NCI-H1694 (cell line): ENCODE measurements at regions not wholly inside any gene's neighbourhood (a gene's known extent, or its start where the extent isn't known, plus 50 kb on each side); places are given as distances from the start of the nearest gene placed in this dataset.
A peak's percentile ranks its signal among the peaks of the same experiment; 100 is the strongest.
"Not testable (repeated sequence)": the region's sequence is repeated elsewhere in the genome, so short reads cannot be mapped to it uniquely, and the experiment has no call there.

ENCODE experiments used
- DNase-seq: peaks from one replicate; lab custom pipeline; 2025; lab: John Stamatoyannopoulos, UW

GRCh38 chr4:92012899-92013867, 290.6 kb upstream of the GRID2 start:
- DNase-seq, result no peak

GRCh38 chr4:92014067-92014466, 289.7 kb upstream of the GRID2 start:
- DNase-seq, result no peak

- no peak for DNase-seq
Measured at GRCh38 chr4:92021203-92021602, 282.6 kb upstream of the GRID2 start.

- no peak for DNase-seq
Measured at GRCh38 chr4:92021788-92022187, 282.0 kb upstream of the GRID2 start.

GRCh38 chr4:92028830-92029229, 274.9 kb upstream of the GRID2 start:
- DNase-seq, result not testable (repeated sequence)

- no peak for DNase-seq
Measured at GRCh38 chr4:92031825-92032224, 271.9 kb upstream of the GRID2 start.

GRCh38 chr4:92035666-92036065, 268.1 kb upstream of the GRID2 start:
- DNase-seq, result no peak

- no peak for DNase-seq
Measured at GRCh38 chr4:92045718-92046117, 258.0 kb upstream of the GRID2 start.

GRCh38 chr4:92047209-92047875, 256.4 kb upstream of the GRID2 start:
- DNase-seq, result no peak

GRCh38 chr4:92050875-92051274, 252.9 kb upstream of the GRID2 start:
- no peak for DNase-seq

- no peak for DNase-seq
Measured at GRCh38 chr4:92059615-92060014, 244.2 kb upstream of the GRID2 start.

- no peak for DNase-seq
Measured at GRCh38 chr4:92060333-92060732, 243.4 kb upstream of the GRID2 start.

GRCh38 chr4:92064574-92064973, 239.2 kb upstream of the GRID2 start:
- DNase-seq, result no peak

GRCh38 chr4:92066485-92066884, 237.3 kb upstream of the GRID2 start:
- DNase-seq, result no peak

GRCh38 chr4:92071587-92071986, 232.2 kb upstream of the GRID2 start:
- DNase-seq, result no peak

GRCh38 chr4:92074839-92075238, 228.9 kb upstream of the GRID2 start:
- DNase-seq, result no peak

GRCh38 chr4:92090887-92091286, 212.9 kb upstream of the GRID2 start:
- no peak for DNase-seq

- no peak for DNase-seq
Measured at GRCh38 chr4:92091335-92091734, 212.4 kb upstream of the GRID2 start.

- DNase-seq, result no peak
Measured at GRCh38 chr4:92099861-92100260, 203.9 kb upstream of the GRID2 start.

- DNase-seq, result peak; percentile 5
Measured at GRCh38 chr4:92100975-92101374, 202.8 kb upstream of the GRID2 start.

- DNase-seq, result no peak
Measured at GRCh38 chr4:92101737-92102172, 202.0 kb upstream of the GRID2 start.

GRCh38 chr4:92104506-92104905, 199.3 kb upstream of the GRID2 start:
- DNase-seq, result no peak

GRCh38 chr4:92106816-92107215, 196.9 kb upstream of the GRID2 start:
- DNase-seq, result no peak
